Fibroblast of mammary gland (primary cell): ENCODE measurements at regions not wholly inside any gene's neighbourhood (a gene's known extent, or its start where the extent isn't known, plus 50 kb on each side); places are given as distances from the start of the nearest gene placed in this dataset.

Experiments
- DNase-seq: peaks from one replicate; pipeline ENCODE4 v3.0.0-alpha.2; 2010; ENCODE audit warnings: low read depth
- H3K4me3 ChIP-seq: 2 replicates; pipeline ENCODE4 v1.5.1; 2011; ENCODE audit warnings: low read depth, mild to moderate bottlenecking, low read length, moderate library complexity; ENCODE audit not compliant: control insufficient read depth
- TF ChIP-seq, protein P1 (sequence below): conservative IDR thresholded peaks from 2 replicates; pipeline ENCODE4 v1.5.1; 2011; ENCODE audit warnings: low read depth, low read length, inconsistent platforms; ENCODE audit not compliant: control insufficient read depth, insufficient read depth

DNA sequence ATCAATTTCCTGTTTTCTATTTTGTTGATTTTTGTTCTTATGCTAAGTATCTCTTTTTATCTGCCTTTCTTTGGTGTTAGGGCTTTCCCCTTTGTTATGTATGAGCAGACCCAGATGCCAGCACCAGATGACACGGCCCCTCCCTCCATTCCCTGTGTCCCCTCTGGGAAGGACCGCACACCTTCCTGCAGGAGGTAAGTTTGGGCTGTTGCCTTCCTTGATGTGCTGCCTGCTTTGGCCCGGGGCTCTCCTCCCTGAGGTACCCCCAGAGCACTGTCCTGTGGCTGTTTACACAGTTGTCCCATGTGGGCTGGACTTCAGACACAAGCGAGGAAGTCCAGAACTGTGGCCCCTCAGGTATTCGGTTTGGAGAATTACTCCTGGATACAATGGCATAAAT is 343.8 kb upstream of the IRX1 start:
- H3K4me3 ChIP-seq: no peak overlapping the region
- DNase-seq: no peak
- TF ChIP-seq, protein P1, sequence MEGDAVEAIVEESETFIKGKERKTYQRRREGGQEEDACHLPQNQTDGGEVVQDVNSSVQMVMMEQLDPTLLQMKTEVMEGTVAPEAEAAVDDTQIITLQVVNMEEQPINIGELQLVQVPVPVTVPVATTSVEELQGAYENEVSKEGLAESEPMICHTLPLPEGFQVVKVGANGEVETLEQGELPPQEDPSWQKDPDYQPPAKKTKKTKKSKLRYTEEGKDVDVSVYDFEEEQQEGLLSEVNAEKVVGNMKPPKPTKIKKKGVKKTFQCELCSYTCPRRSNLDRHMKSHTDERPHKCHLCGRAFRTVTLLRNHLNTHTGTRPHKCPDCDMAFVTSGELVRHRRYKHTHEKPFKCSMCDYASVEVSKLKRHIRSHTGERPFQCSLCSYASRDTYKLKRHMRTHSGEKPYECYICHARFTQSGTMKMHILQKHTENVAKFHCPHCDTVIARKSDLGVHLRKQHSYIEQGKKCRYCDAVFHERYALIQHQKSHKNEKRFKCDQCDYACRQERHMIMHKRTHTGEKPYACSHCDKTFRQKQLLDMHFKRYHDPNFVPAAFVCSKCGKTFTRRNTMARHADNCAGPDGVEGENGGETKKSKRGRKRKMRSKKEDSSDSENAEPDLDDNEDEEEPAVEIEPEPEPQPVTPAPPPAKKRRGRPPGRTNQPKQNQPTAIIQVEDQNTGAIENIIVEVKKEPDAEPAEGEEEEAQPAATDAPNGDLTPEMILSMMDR: no peak

DNA sequence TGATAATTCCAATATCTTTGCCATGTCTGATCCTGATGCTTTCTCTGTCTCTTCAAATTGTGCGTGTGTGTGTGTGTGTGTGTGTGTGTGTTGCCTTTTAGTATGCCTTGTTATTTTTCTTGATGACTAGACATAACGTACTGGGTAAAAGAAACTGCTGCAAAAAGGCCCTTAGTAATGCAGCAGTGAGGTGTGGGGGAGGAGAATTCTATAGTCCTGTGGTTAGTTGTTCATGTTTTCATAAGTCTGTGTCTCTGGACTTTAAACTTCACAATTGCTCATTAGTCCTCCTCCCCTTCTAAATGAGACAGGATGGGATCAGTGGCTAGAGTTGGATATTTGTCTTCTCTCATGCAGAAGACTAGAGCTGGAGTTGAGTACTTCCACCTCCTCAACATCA is 346.2 kb upstream of the IRX1 start:
- H3K4me3 ChIP-seq: no peak overlapping the region
- DNase-seq: no peak
- TF ChIP-seq, protein P1: no peak

DNA sequence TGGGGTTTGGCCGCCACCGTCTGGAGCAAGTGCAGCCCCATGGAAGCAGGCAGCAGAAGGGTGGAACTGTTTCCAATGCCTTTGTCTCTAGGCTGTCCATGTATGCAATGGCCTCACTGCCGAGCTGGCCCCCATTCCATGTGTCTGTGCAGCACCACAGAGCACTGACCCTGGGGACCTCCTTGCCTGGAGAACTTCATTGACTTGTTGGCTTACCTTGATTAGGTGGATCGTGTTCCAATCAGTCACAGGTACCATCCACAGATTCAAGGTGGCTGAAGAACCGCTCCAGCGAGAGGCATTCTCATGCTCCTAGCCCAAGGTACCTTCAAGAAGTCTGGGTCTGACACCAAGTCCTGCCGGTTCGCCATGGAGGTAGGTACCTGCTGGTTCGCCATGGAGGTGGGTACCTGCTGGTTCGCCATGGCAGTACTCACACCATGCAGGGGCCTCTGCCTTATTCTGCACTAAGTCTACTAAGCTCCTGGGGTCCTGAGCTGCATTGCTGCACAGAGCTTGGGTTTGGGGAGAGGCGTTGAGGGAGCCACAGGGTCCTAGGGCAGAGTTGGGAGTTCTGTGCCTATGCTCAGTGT is 358.3 kb upstream of the IRX1 start:
- TF ChIP-seq, protein P1: no peak
- no peak for DNase-seq
- H3K4me3 ChIP-seq: no peak overlapping the region

DNA sequence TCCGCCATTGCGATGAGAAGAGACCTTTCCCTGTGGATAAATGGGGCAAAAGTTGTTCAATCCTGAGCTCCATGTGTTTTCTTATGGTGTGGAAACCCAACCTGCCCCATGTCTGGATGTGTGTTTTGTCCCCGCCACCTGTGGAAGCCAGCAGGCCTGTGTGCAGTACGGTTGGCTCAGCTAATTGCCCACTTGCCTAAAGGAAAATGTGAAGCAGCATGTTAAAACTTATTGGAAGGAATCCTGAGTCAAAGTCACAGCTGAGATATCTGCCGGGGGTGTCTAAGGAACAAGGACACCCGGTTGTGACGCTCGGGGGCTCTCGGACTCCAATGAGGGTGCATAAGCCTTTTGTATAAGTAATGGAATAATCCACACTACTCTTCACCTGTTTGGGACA is 361.1 kb upstream of the IRX1 start:
- TF ChIP-seq, protein P1: no peak
- no peak for DNase-seq
- H3K4me3 ChIP-seq: no peak overlapping the region

DNA sequence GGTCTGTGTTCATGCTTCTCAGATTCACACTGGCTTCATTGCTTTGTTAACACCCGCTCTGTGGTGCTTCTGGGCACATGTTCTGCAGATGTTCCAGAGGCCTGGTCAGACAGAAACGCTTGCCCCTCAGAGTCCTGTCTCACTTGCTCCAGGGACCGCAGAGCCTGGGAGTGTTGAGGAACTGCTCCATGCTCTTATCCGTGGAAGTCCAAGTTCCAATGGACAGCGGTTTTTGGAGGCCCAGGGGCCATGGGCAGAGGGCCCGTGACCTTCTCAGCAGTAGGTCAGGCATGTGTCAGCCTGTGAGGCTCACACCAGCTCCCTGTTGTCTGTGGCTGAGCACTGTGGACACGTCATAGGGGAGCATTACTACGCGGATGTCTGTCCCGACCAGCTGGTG is 364.7 kb upstream of the IRX1 start:
- no peak for DNase-seq
- TF ChIP-seq, protein P1: no peak
- H3K4me3 ChIP-seq: no peak overlapping the region

DNA sequence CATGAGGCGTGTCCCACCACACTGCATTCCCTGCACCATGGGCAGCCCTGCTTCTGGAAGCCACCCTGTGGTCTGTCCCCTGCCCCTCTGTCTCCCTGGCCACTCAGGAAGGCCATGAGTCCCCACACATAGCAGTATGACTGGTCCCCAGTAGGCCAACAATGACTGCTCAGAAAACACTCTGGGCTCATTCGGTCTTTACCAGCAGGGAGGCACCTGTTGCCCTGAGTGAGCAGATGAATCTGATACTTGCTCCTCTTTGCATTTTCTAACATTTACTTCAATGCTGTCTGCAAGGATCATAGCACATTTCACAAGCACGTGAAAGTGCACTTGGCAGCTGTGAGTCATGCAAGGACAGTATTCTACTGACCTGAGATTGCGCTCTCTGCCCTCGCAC is 365.4 kb upstream of the IRX1 start:
- H3K4me3 ChIP-seq: no peak overlapping the region
- TF ChIP-seq, protein P1: no peak
- no peak for DNase-seq
